Stimulated activated naive B cell treated with anti-CD40 and anti-IgM and Interleukin-4, amounts not matched to agents 10 μg/mL and 1 μg/mL and 100 μg/mL, for 72 hours (primary cell): ENCODE measurements at regions not wholly inside any gene's neighbourhood (a gene's known extent, or its start where the extent isn't known, plus 50 kb on each side); places are given as distances from the start of the nearest gene placed in this dataset.

Source experiments
- ATAC-seq, 2 donors: fragments of 150-1000 bp; cut with Tn5 transposase; replicated peaks; 2 replicates each; pipeline ENCODE4 v1.10.0; 2021; ENCODE audit warnings: moderate library complexity in 1 of 2
- DNase-seq: peaks from one replicate; pipeline ENCODE4 v3.0.0; 2021
- H3K27ac Mint-ChIP-seq: one replicate; pipeline ENCODE4 v1.8.0; 2022; ENCODE audit warnings: mild to moderate bottlenecking, mixed read lengths
- H3K27me3 Mint-ChIP-seq, 2 donors: one replicate each; pipeline ENCODE4 v1.8.0; 2022; ENCODE audit warnings: mixed read lengths in 2 of 2
- H3K36me3 Mint-ChIP-seq, 2 donors: one replicate each; pipeline ENCODE4 v1.8.0; 2022; ENCODE audit warnings: mixed read lengths in 2 of 2, mild to moderate bottlenecking in 1 of 2
- H3K4me1 Mint-ChIP-seq, 2 donors: one replicate each; pipeline ENCODE4 v1.8.0; 2022; ENCODE audit warnings: mixed read lengths in 2 of 2, mild to moderate bottlenecking in 1 of 2
- H3K4me3 Mint-ChIP-seq, 2 donors: one replicate each; pipeline ENCODE4 v1.8.0; 2022; ENCODE audit warnings: mild to moderate bottlenecking in 2 of 2, mixed read lengths in 2 of 2, moderate library complexity in 1 of 2
- H3K9me3 Mint-ChIP-seq, 2 donors: one replicate each; pipeline ENCODE4 v1.8.0; 2022; ENCODE audit warnings: mixed read lengths in 2 of 2, mild to moderate bottlenecking in 1 of 2

GRCh38 chr5:117701062-117701461 lies 1126.4 kb upstream of the SEMA6A start:
- peaks cover 0 to 1% of the 10 kb centered on the region in 2 donors for H3K9me3 Mint-ChIP-seq
- H3K4me1 Mint-ChIP-seq = no peaks in the 10 kb centered on the region
- no peak overlapping the region for H3K4me3 Mint-ChIP-seq
- no peaks in the 10 kb centered on the region for H3K36me3 Mint-ChIP-seq
- H3K27ac Mint-ChIP-seq = no peak overlapping the region
- H3K27me3 Mint-ChIP-seq = no peaks in the 10 kb centered on the region
- ATAC-seq = no peak
- DNase-seq = no peak

GRCh38 chr5:117692606-117693005 lies 1118.0 kb upstream of the SEMA6A start:
- no peaks in the 10 kb centered on the region for H3K36me3 Mint-ChIP-seq
- H3K9me3 Mint-ChIP-seq = no peaks in the 10 kb centered on the region
- ATAC-seq (no peak), DNase-seq (no peak)
- no peaks in the 10 kb centered on the region for H3K27me3 Mint-ChIP-seq
- H3K4me3 Mint-ChIP-seq = no peak overlapping the region
- H3K4me1 Mint-ChIP-seq = no peaks in the 10 kb centered on the region
- no peak overlapping the region for H3K27ac Mint-ChIP-seq

GRCh38 chr5:117691081-117691870 lies 1116.7 kb upstream of the SEMA6A start:
- Mint-ChIP-seq H3K9me3 (no peaks in the 10 kb centered on the region), H3K27me3 (no peaks in the 10 kb centered on the region)
- no peak for DNase-seq

GRCh38 chr5:117690612-117691011 lies 1116.0 kb upstream of the SEMA6A start:
- H3K9me3 Mint-ChIP-seq = no peaks in the 10 kb centered on the region
- no peaks in the 10 kb centered on the region for H3K27me3 Mint-ChIP-seq
- no peaks in the 10 kb centered on the region for H3K36me3 Mint-ChIP-seq
- H3K27ac Mint-ChIP-seq = no peak overlapping the region
- no peaks in the 10 kb centered on the region for H3K4me1 Mint-ChIP-seq
- DNase-seq (no peak), ATAC-seq (no peak)
- no peak overlapping the region for H3K4me3 Mint-ChIP-seq

More at GRCh38 chr5:117691081-117691870, 1116.7 kb upstream of the SEMA6A start:
- no peak for ATAC-seq
- Mint-ChIP-seq H3K4me1 (no peaks in the 10 kb centered on the region), H3K27ac (no peak overlapping the region), H3K36me3 (no peaks in the 10 kb centered on the region), H3K4me3 (no peak overlapping the region)

GRCh38 chr5:117686926-117687325 lies 1112.3 kb upstream of the SEMA6A start:
- no peak for DNase-seq
- no peaks in the 10 kb centered on the region for H3K36me3 Mint-ChIP-seq
- no peaks in the 10 kb centered on the region for H3K27me3 Mint-ChIP-seq
- no peak for ATAC-seq
- no peak overlapping the region for H3K27ac Mint-ChIP-seq
- no peaks in the 10 kb centered on the region for H3K4me1 Mint-ChIP-seq
- H3K4me3 Mint-ChIP-seq = no peak overlapping the region
- peaks cover 0 to 2% of the 10 kb centered on the region in 2 donors for H3K9me3 Mint-ChIP-seq

GRCh38 chr5:117682416-117682815 lies 1107.8 kb upstream of the SEMA6A start:
- Mint-ChIP-seq H3K36me3 (no peaks in the 10 kb centered on the region), H3K27ac (no peak overlapping the region), H3K4me3 (no peak overlapping the region), H3K4me1 (no peaks in the 10 kb centered on the region), H3K27me3 (no peaks in the 10 kb centered on the region), H3K9me3 (peaks cover 0 to 5% of the 10 kb centered on the region in 2 donors)
- DNase-seq (no peak), ATAC-seq (no peak)

GRCh38 chr5:117681431-117682254 lies 1107.0 kb upstream of the SEMA6A start:
- Mint-ChIP-seq H3K27ac (no peak overlapping the region), H3K4me1 (no peaks in the 10 kb centered on the region), H3K9me3 (peaks cover 0 to 5% of the 10 kb centered on the region in 2 donors), H3K27me3 (no peaks in the 10 kb centered on the region), H3K4me3 (no peak overlapping the region), H3K36me3 (no peaks in the 10 kb centered on the region)
- DNase-seq = no peak
- no peak for ATAC-seq

- ATAC-seq (no peak), DNase-seq (no peak)
- no peak overlapping the region for H3K27ac Mint-ChIP-seq
- peaks cover 0 to 5% of the 10 kb centered on the region in 2 donors for H3K9me3 Mint-ChIP-seq
- no peaks in the 10 kb centered on the region for H3K27me3 Mint-ChIP-seq
- H3K4me1 Mint-ChIP-seq = no peaks in the 10 kb centered on the region
- no peak overlapping the region for H3K4me3 Mint-ChIP-seq
- no peaks in the 10 kb centered on the region for H3K36me3 Mint-ChIP-seq
Measured at GRCh38 chr5:117680426-117680825, 1105.8 kb upstream of the SEMA6A start.

GRCh38 chr5:117679046-117679445 lies 1104.4 kb upstream of the SEMA6A start:
- DNase-seq (no peak), ATAC-seq (no peak)
- H3K27ac Mint-ChIP-seq = no peak overlapping the region
- H3K36me3 Mint-ChIP-seq = no peaks in the 10 kb centered on the region
- no peak overlapping the region for H3K4me3 Mint-ChIP-seq
- peaks cover 0 to 4% of the 10 kb centered on the region in 2 donors for H3K9me3 Mint-ChIP-seq
- H3K4me1 Mint-ChIP-seq = no peaks in the 10 kb centered on the region
- H3K27me3 Mint-ChIP-seq = no peaks in the 10 kb centered on the region

- Mint-ChIP-seq H3K27me3 (no peaks in the 10 kb centered on the region), H3K36me3 (no peaks in the 10 kb centered on the region), H3K9me3 (peaks cover 0 to 3% of the 10 kb centered on the region in 2 donors), H3K4me3 (no peak overlapping the region), H3K4me1 (no peaks in the 10 kb centered on the region), H3K27ac (no peak overlapping the region)
- DNase-seq = no peak
- ATAC-seq = no peak
Measured at GRCh38 chr5:117675646-117676045, 1101.0 kb upstream of the SEMA6A start.

GRCh38 chr5:117671551-117671950 lies 1096.9 kb upstream of the SEMA6A start:
- no peaks in the 10 kb centered on the region for H3K27me3 Mint-ChIP-seq
- H3K4me3 Mint-ChIP-seq = no peak overlapping the region
- ATAC-seq (no peak), DNase-seq (no peak)
- H3K9me3 Mint-ChIP-seq = peaks cover 1 to 4% of the 10 kb centered on the region in 2 donors
- H3K27ac Mint-ChIP-seq = no peak overlapping the region
- no peaks in the 10 kb centered on the region for H3K4me1 Mint-ChIP-seq
- H3K36me3 Mint-ChIP-seq = no peaks in the 10 kb centered on the region

GRCh38 chr5:117667105-117667504 lies 1092.5 kb upstream of the SEMA6A start:
- peaks cover 4 to 6% of the 10 kb centered on the region in 2 donors for H3K9me3 Mint-ChIP-seq
- H3K27ac Mint-ChIP-seq = no peak overlapping the region
- H3K27me3 Mint-ChIP-seq = no peaks in the 10 kb centered on the region
- DNase-seq = no peak
- no peak overlapping the region for H3K4me3 Mint-ChIP-seq
- ATAC-seq = no peak
- no peaks in the 10 kb centered on the region for H3K4me1 Mint-ChIP-seq
- H3K36me3 Mint-ChIP-seq = no peaks in the 10 kb centered on the region

- Mint-ChIP-seq H3K27ac (no peak overlapping the region), H3K4me3 (no peak overlapping the region), H3K9me3 (peaks cover under 1 to 5% of the 10 kb centered on the region in 2 donors), H3K36me3 (no peaks in the 10 kb centered on the region), H3K4me1 (no peaks in the 10 kb centered on the region), H3K27me3 (no peaks in the 10 kb centered on the region)
- DNase-seq (no peak), ATAC-seq (no peak)
Measured at GRCh38 chr5:117665121-117665520, 1090.5 kb upstream of the SEMA6A start.

- DNase-seq (no peak), ATAC-seq (no peak)
- Mint-ChIP-seq H3K36me3 (no peaks in the 10 kb centered on the region), H3K4me3 (no peak overlapping the region), H3K27ac (no peak overlapping the region), H3K4me1 (no peaks in the 10 kb centered on the region), H3K27me3 (no peaks in the 10 kb centered on the region), H3K9me3 (peaks cover 0 to 10% of the 10 kb centered on the region in 2 donors)
Measured at GRCh38 chr5:117662361-117662760, 1087.7 kb upstream of the SEMA6A start.

GRCh38 chr5:117657541-117657940 lies 1082.9 kb upstream of the SEMA6A start:
- Mint-ChIP-seq H3K36me3 (no peaks in the 10 kb centered on the region), H3K9me3 (peaks cover 0 to 8% of the 10 kb centered on the region in 2 donors), H3K27me3 (no peaks in the 10 kb centered on the region), H3K27ac (no peak overlapping the region), H3K4me3 (no peak overlapping the region), H3K4me1 (no peaks in the 10 kb centered on the region)
- DNase-seq (no peak), ATAC-seq (no peak)
